CD14-positive monocyte (primary cell): ENCODE measurements at regions not wholly inside any gene's neighbourhood (a gene's known extent, or its start where the extent isn't known, plus 50 kb on each side); places are given as distances from the start of the nearest gene placed in this dataset.

Experiments used
- DNase-seq, 3 donors: peaks; one replicate each; pipeline ENCODE4 v3.0.0-alpha.2; 2011 to 2022
- H2AFZ ChIP-seq: 2 replicates; pipeline ENCODE4 v1.6.0; 2012; ENCODE audit warnings: mild to moderate bottlenecking, low read depth, low read length, inconsistent platforms; ENCODE audit not compliant: insufficient read depth, poor library complexity, severe bottlenecking
- H3K27ac ChIP-seq, 2 donors: 1 replicate in 1 of 2; 2 replicates in 1 of 2; pipeline ENCODE4 v1.5.1; 2012 to 2013; ENCODE audit warnings: low read length in 2 of 2, control low read depth in 1 of 2, inconsistent platforms in 1 of 2, low read depth in 1 of 2, mild to moderate bottlenecking in 1 of 2
- H3K27me3 ChIP-seq, 2 donors: one replicate each; pipeline versions ENCODE4 v1.6.0 to v1.6.1; 2011 to 2013; ENCODE audit warnings: low read length in 2 of 2; ENCODE audit not compliant: control insufficient read depth in 2 of 2, insufficient read depth in 2 of 2
- H3K36me3 ChIP-seq, 2 donors: replicated peaks in 1 of 2; 1 replicate in 1 of 2; 2 replicates in 1 of 2; pipeline versions ENCODE4 v1.5.1 to v1.6.1; 2012 to 2013; ENCODE audit warnings: low read length in 2 of 2, control low read depth in 1 of 2, inconsistent platforms in 1 of 2, mild to moderate bottlenecking in 1 of 2; ENCODE audit not compliant: insufficient read depth in 2 of 2, control insufficient read depth in 1 of 2
- H3K4me1 ChIP-seq, 2 donors: 1 replicate in 1 of 2; 2 replicates in 1 of 2; pipeline versions ENCODE4 v1.5.1 to v1.6.1; 2012 to 2013; ENCODE audit warnings: low read length in 2 of 2, control low read depth in 1 of 2, inconsistent platforms in 1 of 2, mild to moderate bottlenecking in 1 of 2, moderate library complexity in 1 of 2; ENCODE audit not compliant: insufficient read depth in 2 of 2, control insufficient read depth in 1 of 2
- H3K4me2 ChIP-seq: replicated peaks from 2 replicates; pipeline ENCODE3; 2012; ENCODE audit warnings: low read length, moderate library complexity, mild to moderate bottlenecking; ENCODE audit not compliant: poor library complexity, severe bottlenecking; ENCODE audit errors: extremely low read depth
- H3K4me3 ChIP-seq, 3 experiments: fragments of 200-600 bp in 1 of 3; sonication (generic) in 1 of 3; replicated peaks in 1 of 3; 1 replicate in 2 of 3; 2 replicates in 1 of 3; pipeline ENCODE4 v1.5.1; 2011 to 2013; ENCODE audit warnings: low read length in 3 of 3, mild to moderate bottlenecking in 3 of 3, control low read depth in 2 of 3, low read depth in 2 of 3, inconsistent platforms in 1 of 3, moderate library complexity in 1 of 3
- H3K79me2 ChIP-seq: 2 replicates; pipeline ENCODE4 v1.6.0; 2012; ENCODE audit warnings: mild to moderate bottlenecking, control low read depth, inconsistent platforms, low read length, moderate library complexity; ENCODE audit not compliant: insufficient read depth
- H3K9ac ChIP-seq: 2 replicates; pipeline ENCODE4 v1.6.0; 2017; ENCODE audit warnings: low read length, mild to moderate bottlenecking; ENCODE audit not compliant: insufficient read depth, poor library complexity, severe bottlenecking
- H3K9me3 ChIP-seq, 2 donors: replicated peaks in 1 of 2; 1 replicate in 1 of 2; 2 replicates in 1 of 2; pipeline versions ENCODE4 v1.5.1 to v1.6.1; 2012 to 2013; ENCODE audit warnings: low read length in 2 of 2, control low read depth in 1 of 2; ENCODE audit not compliant: control insufficient read depth in 1 of 2, insufficient read depth in 1 of 2
- H4K20me1 ChIP-seq: 2 replicates; pipeline ENCODE4 v1.6.0; 2012; ENCODE audit warnings: mild to moderate bottlenecking, low read length, control low read depth, moderate library complexity; ENCODE audit not compliant: insufficient read depth
- H3K27ac Mint-ChIP-seq, 7 donors: one replicate each; pipeline ENCODE4 v1.8.0; 2020; ENCODE audit warnings: mild to moderate bottlenecking in 7 of 7, mixed read lengths in 7 of 7, moderate library complexity in 6 of 7, inconsistent platforms in 2 of 7
- H3K27me3 Mint-ChIP-seq, 3 donors: one replicate each; pipeline ENCODE4 v1.8.0; 2021 to 2022; ENCODE audit warnings: low read depth in 3 of 3, mild to moderate bottlenecking in 3 of 3, mixed read lengths in 3 of 3, moderate library complexity in 3 of 3, inconsistent platforms in 1 of 3
- H3K36me3 Mint-ChIP-seq, 2 donors: one replicate each; pipeline ENCODE4 v1.8.0; 2020; ENCODE audit warnings: mixed read lengths in 2 of 2, inconsistent platforms in 1 of 2, mild to moderate bottlenecking in 1 of 2
- H3K4me1 Mint-ChIP-seq: one replicate; pipeline ENCODE4 v1.8.0; 2020; ENCODE audit warnings: mild to moderate bottlenecking, mixed read lengths
- H3K4me3 Mint-ChIP-seq, 2 donors: one replicate each; pipeline ENCODE4 v1.8.0; 2020; ENCODE audit warnings: mild to moderate bottlenecking in 2 of 2, mixed read lengths in 2 of 2, moderate library complexity in 1 of 2
- H3K9me3 Mint-ChIP-seq, 7 donors: one replicate each; pipeline ENCODE4 v1.8.0; 2020 to 2022; ENCODE audit warnings: mixed read lengths in 7 of 7, mild to moderate bottlenecking in 6 of 7, moderate library complexity in 6 of 7, inconsistent platforms in 2 of 7
- WGBS: methylation state at CpG from one replicate; pipeline ENCODE4 v1.1.5; 2013; ENCODE audit warnings: missing lambda C conversion rate; ENCODE audit not compliant: insufficient coverage; 5-methylcytosine and 5-hydroxymethylcytosine counted together
- intact Hi-C, 2 donors: fragments of 100-400 bp; cut with micrococcal nuclease; formaldehyde crosslinking; loops; one replicate each; pipeline versions ENCODE4 v1.15.0 to v1.15.1; 2023
- TF ChIP-seq, protein P1 (sequence below): fragments of 200-600 bp; IDR thresholded peaks from one replicate; pipeline ENCODE4 v1.8.0; 2022; ENCODE audit warnings: antibody characterized with exemption, mild to moderate bottlenecking

- DNase-seq: no peak
- H2AFZ ChIP-seq: no peak overlapping the region
- H3K4me3 Mint-ChIP-seq: no peak overlapping the region
- H3K4me1 ChIP-seq: no peaks in the 10 kb centered on the region
- peaks cover 1 to 2% (median 2%) of the 10 kb centered on the region in 3 donors for H3K27me3 Mint-ChIP-seq
- no peak overlapping the region for H3K27ac Mint-ChIP-seq
- no peak overlapping the region for H3K27ac ChIP-seq
- intact Hi-C loops: loop anchor here in 1 of 2 donors (10.0 kb wide), 1 partner anchor 320 kb away; no protein-coding TSS in a partner anchor
- no peaks in the 10 kb centered on the region for H3K4me1 Mint-ChIP-seq
- no peaks in the 10 kb centered on the region for H3K36me3 ChIP-seq
- TF ChIP-seq, protein P1, sequence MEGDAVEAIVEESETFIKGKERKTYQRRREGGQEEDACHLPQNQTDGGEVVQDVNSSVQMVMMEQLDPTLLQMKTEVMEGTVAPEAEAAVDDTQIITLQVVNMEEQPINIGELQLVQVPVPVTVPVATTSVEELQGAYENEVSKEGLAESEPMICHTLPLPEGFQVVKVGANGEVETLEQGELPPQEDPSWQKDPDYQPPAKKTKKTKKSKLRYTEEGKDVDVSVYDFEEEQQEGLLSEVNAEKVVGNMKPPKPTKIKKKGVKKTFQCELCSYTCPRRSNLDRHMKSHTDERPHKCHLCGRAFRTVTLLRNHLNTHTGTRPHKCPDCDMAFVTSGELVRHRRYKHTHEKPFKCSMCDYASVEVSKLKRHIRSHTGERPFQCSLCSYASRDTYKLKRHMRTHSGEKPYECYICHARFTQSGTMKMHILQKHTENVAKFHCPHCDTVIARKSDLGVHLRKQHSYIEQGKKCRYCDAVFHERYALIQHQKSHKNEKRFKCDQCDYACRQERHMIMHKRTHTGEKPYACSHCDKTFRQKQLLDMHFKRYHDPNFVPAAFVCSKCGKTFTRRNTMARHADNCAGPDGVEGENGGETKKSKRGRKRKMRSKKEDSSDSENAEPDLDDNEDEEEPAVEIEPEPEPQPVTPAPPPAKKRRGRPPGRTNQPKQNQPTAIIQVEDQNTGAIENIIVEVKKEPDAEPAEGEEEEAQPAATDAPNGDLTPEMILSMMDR: no peak
- 100% methylated on average over 4 of the region's 4 CpGs for WGBS
- H3K9ac ChIP-seq: no peak overlapping the region
- no peaks in the 10 kb centered on the region for H3K27me3 ChIP-seq
- peaks cover 0 to 9% (median 0%) of the 10 kb centered on the region in 7 donors for H3K9me3 Mint-ChIP-seq
- no peaks in the 10 kb centered on the region for H3K79me2 ChIP-seq
- no peaks in the 10 kb centered on the region for H4K20me1 ChIP-seq
- no peak overlapping the region for H3K4me3 ChIP-seq
- H3K36me3 Mint-ChIP-seq: no peaks in the 10 kb centered on the region
- no peaks in the 10 kb centered on the region for H3K9me3 ChIP-seq
- H3K4me2 ChIP-seq: no peak overlapping the region
Observed at GRCh38 chr3:55174747-55175146, 246.9 kb upstream of the LRTM1 start.

GRCh38 chr3:55173504-55173903, 245.6 kb upstream of the LRTM1 start:
- H3K9me3 Mint-ChIP-seq: peaks cover 0 to 9% (median 0%) of the 10 kb centered on the region in 7 donors
- no peak overlapping the region for H3K4me3 ChIP-seq
- WGBS: 67% methylated on average over 1 of the region's 1 CpG
- no peak overlapping the region for H3K9ac ChIP-seq
- H3K27ac Mint-ChIP-seq: no peak overlapping the region
- no peak overlapping the region for H3K27ac ChIP-seq
- H3K36me3 ChIP-seq: no peaks in the 10 kb centered on the region
- H3K27me3 Mint-ChIP-seq: peaks cover 0 to 1% (median 0%) of the 10 kb centered on the region in 3 donors
- no peaks in the 10 kb centered on the region for H3K9me3 ChIP-seq
- H3K36me3 Mint-ChIP-seq: no peaks in the 10 kb centered on the region
- intact Hi-C loops: loop anchor here in 1 of 2 donors (10.0 kb wide), 1 partner anchor 319 kb away; no protein-coding TSS in a partner anchor
- TF ChIP-seq, protein P1: no peak
- H3K4me1 ChIP-seq: no peaks in the 10 kb centered on the region
- DNase-seq: no peak
- H3K27me3 ChIP-seq: no peaks in the 10 kb centered on the region
- no peak overlapping the region for H3K4me2 ChIP-seq
- no peaks in the 10 kb centered on the region for H4K20me1 ChIP-seq
- H3K4me1 Mint-ChIP-seq: no peaks in the 10 kb centered on the region
- no peak overlapping the region for H2AFZ ChIP-seq
- H3K79me2 ChIP-seq: no peaks in the 10 kb centered on the region
- no peak overlapping the region for H3K4me3 Mint-ChIP-seq
